ENCODE measurements at regions not wholly inside any gene's neighbourhood (a gene's known extent, or its start where the extent isn't known, plus 50 kb on each side); places are given as distances from the start of the nearest gene placed in this dataset.

DNA sequence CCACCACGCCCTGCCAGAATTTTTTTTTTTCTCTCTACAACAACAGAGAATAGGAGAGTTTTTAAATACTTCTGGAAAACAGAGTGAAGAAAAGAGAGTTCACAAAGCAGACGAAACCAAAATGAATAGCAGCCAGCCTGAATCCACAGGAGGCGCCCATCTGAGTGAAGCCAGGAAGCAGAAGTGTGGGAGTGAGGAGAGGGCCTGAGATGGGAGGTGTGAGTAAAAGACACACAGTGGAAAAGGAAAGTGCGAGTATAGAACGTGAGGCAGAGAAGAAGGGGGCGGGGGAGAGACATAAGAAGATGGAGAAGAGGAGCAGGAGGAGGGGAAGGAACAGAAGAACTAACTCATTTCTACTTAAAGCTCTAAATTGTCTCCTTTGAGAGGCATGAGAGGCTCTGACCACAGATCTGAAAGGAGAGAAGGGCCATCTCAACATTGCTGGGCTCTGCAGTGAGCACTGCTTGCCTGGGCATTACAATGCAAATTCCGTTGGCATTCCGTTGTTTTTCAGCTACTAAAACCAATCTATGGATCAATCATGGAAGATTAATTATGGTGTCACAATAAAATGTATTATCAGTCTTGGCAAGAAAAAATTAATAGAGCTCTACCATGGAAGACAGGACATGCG is 140.1 kb upstream of the CPSF6 start:
- H3K4me3 ChIP-seq, result no peak overlapping the region
- no peak overlapping the region for H3K27ac ChIP-seq
- H3K27me3 ChIP-seq (replicated peaks; ENCODE audit: insufficient read depth), result no peaks in the 10 kb centered on the region
- no peak for ATAC-seq (ENCODE audit: insufficient number of reproducible peaks, low FRiP score, low read depth)
- peaks cover 0 to 6% of the 10 kb centered on the region in 2 donors for H3K4me1 ChIP-seq (ENCODE audit: control insufficient read depth in 1 of 2, low read depth in 2 of 2)
- no peaks in the 10 kb centered on the region for H3K36me3 ChIP-seq
- no peak for TF ChIP-seq CTCF (IDR thresholded peaks at IDR 0.05)
- no peaks in the 10 kb centered on the region for H3K9me3 ChIP-seq
- DNase-seq (ENCODE audit: low spot score), result no peak

- H3K4me1 ChIP-seq (ENCODE audit: control insufficient read depth in 1 of 2, low read depth in 2 of 2), result peaks cover 0 to 6% of the 10 kb centered on the region in 2 donors
- no peak for TF ChIP-seq CTCF (IDR thresholded peaks at IDR 0.05)
These were observed 137.9 kb upstream of the CPSF6 start for GRCh38 chr12:69101505-69101904.

GRCh38 chr12:69102856-69103255 is 136.5 kb upstream of the CPSF6 start:
- no peak overlapping the region for H3K27ac ChIP-seq
- H3K4me1 ChIP-seq (ENCODE audit: control insufficient read depth in 1 of 2, low read depth in 2 of 2), result peaks cover 0 to 13% of the 10 kb centered on the region in 2 donors
- no peaks in the 10 kb centered on the region for H3K27me3 ChIP-seq (replicated peaks; ENCODE audit: insufficient read depth)
- no peaks in the 10 kb centered on the region for H3K9me3 ChIP-seq
- DNase-seq (ENCODE audit: low spot score), result no peak
- no peak for ATAC-seq (ENCODE audit: insufficient number of reproducible peaks, low FRiP score, low read depth)
- TF ChIP-seq CTCF (IDR thresholded peaks at IDR 0.05), result no peak
- no peaks in the 10 kb centered on the region for H3K36me3 ChIP-seq
- no peak overlapping the region for H3K4me3 ChIP-seq

More at GRCh38 chr12:69101505-69101904, 137.9 kb upstream of the CPSF6 start:
- no peaks in the 10 kb centered on the region for H3K36me3 ChIP-seq
- DNase-seq (ENCODE audit: low spot score), result no peak
- no peak overlapping the region for H3K27ac ChIP-seq
- no peaks in the 10 kb centered on the region for H3K9me3 ChIP-seq
- no peak for ATAC-seq (ENCODE audit: insufficient number of reproducible peaks, low FRiP score, low read depth)
- H3K27me3 ChIP-seq (replicated peaks; ENCODE audit: insufficient read depth), result no peaks in the 10 kb centered on the region
- no peak overlapping the region for H3K4me3 ChIP-seq

DNA sequence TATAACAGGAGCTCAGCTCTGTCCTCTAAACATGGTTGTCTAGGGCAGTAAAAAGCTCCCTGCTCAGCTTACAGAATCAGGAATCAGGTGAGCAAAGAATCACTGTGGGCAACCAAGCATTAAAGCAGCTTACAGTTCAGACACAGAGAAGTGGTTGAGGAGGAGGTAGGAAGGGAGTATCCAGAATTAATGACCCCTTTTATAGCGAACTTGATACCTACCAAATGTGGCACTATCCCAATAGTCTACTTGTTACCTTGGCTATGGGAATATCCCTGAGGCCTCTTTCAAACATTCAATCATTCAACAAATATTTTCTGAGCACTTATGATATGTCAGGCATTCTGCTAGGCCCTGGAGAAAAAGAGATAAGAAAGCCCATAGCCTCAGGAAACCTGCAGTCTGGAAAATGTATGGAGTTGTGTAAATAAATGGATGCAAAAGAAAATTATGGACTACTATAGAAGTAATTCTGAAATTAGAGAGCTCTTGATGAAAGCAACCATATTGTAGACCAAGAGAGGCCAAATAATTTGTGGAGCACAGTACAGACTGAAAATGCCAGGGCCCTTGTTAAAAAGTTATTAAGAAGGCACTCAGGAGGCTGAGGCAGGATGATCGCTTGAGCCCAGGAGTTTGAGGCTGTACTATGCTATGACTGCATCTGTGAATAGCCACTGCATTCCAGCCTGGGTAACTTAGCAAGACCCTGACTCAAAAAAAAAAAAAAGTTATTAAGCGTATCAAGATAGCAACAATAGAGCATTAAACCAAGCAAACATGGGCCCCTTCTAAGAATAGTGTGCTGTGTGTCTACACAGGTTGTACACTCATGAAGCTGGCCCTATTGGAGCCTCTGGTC is 134.0 kb upstream of the CPSF6 start:
- no peaks in the 10 kb centered on the region for H3K36me3 ChIP-seq
- no peaks in the 10 kb centered on the region for H3K9me3 ChIP-seq
- H3K27me3 ChIP-seq (replicated peaks; ENCODE audit: insufficient read depth), result no peaks in the 10 kb centered on the region
- H3K27ac ChIP-seq, result no peak overlapping the region
- DNase-seq (ENCODE audit: low spot score), result no peak
- H3K4me3 ChIP-seq, result no peak overlapping the region
- no peak for TF ChIP-seq CTCF (IDR thresholded peaks at IDR 0.05)
- ATAC-seq (ENCODE audit: insufficient number of reproducible peaks, low FRiP score, low read depth), result no peak
- peaks cover 5 to 20% of the 10 kb centered on the region in 2 donors for H3K4me1 ChIP-seq (ENCODE audit: control insufficient read depth in 1 of 2, low read depth in 2 of 2)

DNA sequence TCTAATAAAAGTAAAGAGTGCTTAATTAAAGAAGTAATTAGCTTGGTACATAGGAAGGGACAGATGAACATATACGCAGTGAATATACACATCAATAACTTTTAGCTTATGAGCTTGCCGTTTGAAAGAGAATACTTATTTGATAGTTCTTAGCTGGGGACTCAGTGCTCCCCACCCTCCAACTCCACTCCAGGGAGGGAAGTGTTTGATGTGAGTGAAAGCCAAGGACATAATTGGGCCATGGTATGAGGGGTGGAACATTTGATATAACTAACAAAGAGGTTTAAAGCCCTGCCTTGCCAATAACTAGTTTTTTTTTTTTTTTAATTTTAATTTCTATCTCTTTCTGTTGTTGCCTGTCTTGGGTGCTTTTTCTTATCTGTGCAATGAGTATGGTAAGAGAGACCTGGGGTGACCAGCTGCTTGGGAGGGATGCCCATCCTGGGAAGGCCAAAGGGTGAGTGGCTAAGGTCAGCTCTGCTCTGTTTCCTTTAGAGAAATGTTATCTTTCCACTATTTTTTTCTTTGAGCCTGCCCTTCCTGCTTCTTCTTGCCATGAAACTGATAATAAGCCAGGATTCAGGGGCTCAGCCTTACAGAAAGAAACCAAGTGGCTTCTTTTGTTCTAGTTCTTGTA is 132.8 kb upstream of the CPSF6 start:
- Histone ChIP-seq H3K36me3 (no peaks in the 10 kb centered on the region), H3K4me1 (ENCODE audit: control insufficient read depth in 1 of 2, low read depth in 2 of 2) (peaks cover 5 to 18% of the 10 kb centered on the region in 2 donors), H3K4me3 (no peak overlapping the region), H3K9me3 (no peaks in the 10 kb centered on the region), H3K27me3 (replicated peaks; ENCODE audit: insufficient read depth) (no peaks in the 10 kb centered on the region), H3K27ac (no peak overlapping the region)
- DNase-seq (ENCODE audit: low spot score) (no peak), ATAC-seq (ENCODE audit: insufficient number of reproducible peaks, low FRiP score, low read depth) (no peak)
- TF ChIP-seq CTCF (IDR thresholded peaks at IDR 0.05), result no peak
